Mesenchymal stem cell (in vitro differentiated cells and primary cell): ENCODE measurements at regions not wholly inside any gene's neighbourhood (a gene's known extent, or its start where the extent isn't known, plus 50 kb on each side); places are given as distances from the start of the nearest gene placed in this dataset.

Experiments used
- DNase-seq: peaks from one replicate; pipeline ENCODE4 v3.0.0-alpha.2; 2013
- H2AFZ ChIP-seq: one replicate; pipeline ENCODE4 v1.6.1; 2013; ENCODE audit warnings: low read depth, mild to moderate bottlenecking, control low read depth, inconsistent platforms, low read length, moderate library complexity
- H2AK5ac ChIP-seq: 2 replicates; pipeline ENCODE4 v1.6.1; 2013; ENCODE audit warnings: low read length, moderate library complexity, mild to moderate bottlenecking, inconsistent platforms; ENCODE audit not compliant: severe bottlenecking
- H2BK120ac ChIP-seq: one replicate; pipeline ENCODE4 v1.6.1; 2013; ENCODE audit warnings: low read depth, mild to moderate bottlenecking, inconsistent platforms, low read length, moderate library complexity
- H2BK12ac ChIP-seq, 2 experiments: one replicate each; pipeline ENCODE4 v1.6.1; 2013; ENCODE audit warnings: inconsistent platforms in 2 of 2, low read length in 2 of 2, mild to moderate bottlenecking in 2 of 2, moderate library complexity in 2 of 2, control low read depth in 1 of 2
- H2BK15ac ChIP-seq: one replicate; pipeline ENCODE4 v1.6.1; 2013; ENCODE audit warnings: mild to moderate bottlenecking, low read depth, inconsistent platforms; ENCODE audit not compliant: poor library complexity, severe bottlenecking
- H2BK5ac ChIP-seq: 2 replicates; pipeline ENCODE4 v1.6.1; 2013; ENCODE audit warnings: low read depth, mild to moderate bottlenecking, low read length, control low read depth, inconsistent platforms; ENCODE audit not compliant: poor library complexity, severe bottlenecking
- H3K14ac ChIP-seq, 2 experiments: one replicate each; pipeline ENCODE4 v1.6.1; 2013; ENCODE audit warnings: inconsistent platforms in 2 of 2, low read length in 2 of 2, control low read depth in 1 of 2, mild to moderate bottlenecking in 1 of 2, moderate library complexity in 1 of 2
- H3K18ac ChIP-seq, 2 experiments: one replicate each; pipeline ENCODE4 v1.6.1; 2013; ENCODE audit warnings: inconsistent platforms in 2 of 2, low read length in 2 of 2, control low read depth in 1 of 2, low read depth in 1 of 2, mild to moderate bottlenecking in 1 of 2
- H3K23ac ChIP-seq, 2 experiments: one replicate each; pipeline ENCODE4 v1.6.1; 2013; ENCODE audit warnings: inconsistent platforms in 2 of 2, low read length in 2 of 2, mild to moderate bottlenecking in 2 of 2, moderate library complexity in 2 of 2, control low read depth in 1 of 2
- H3K27ac ChIP-seq: 2 replicates; pipeline ENCODE4 v1.5.1; 2013; ENCODE audit warnings: mild to moderate bottlenecking, moderate library complexity, low read length, control low read depth, inconsistent platforms; ENCODE audit not compliant: poor library complexity, severe bottlenecking
- H3K27me3 ChIP-seq, 2 experiments: 2 replicates each; pipeline versions ENCODE4 v1.6.1 to v1.7.0; 2013; ENCODE audit warnings: low read length in 2 of 2, mild to moderate bottlenecking in 2 of 2, moderate library complexity in 2 of 2, control low read depth in 1 of 2, inconsistent platforms in 1 of 2; ENCODE audit not compliant: control insufficient read depth in 1 of 2, insufficient read depth in 1 of 2
- H3K36me3 ChIP-seq, 2 experiments: 2 replicates each; pipeline versions ENCODE4 v1.6.1 to v1.7.0; 2013; ENCODE audit warnings: low read length in 2 of 2, control low read depth in 1 of 2, inconsistent platforms in 1 of 2, low read depth in 1 of 2, mild to moderate bottlenecking in 1 of 2; ENCODE audit not compliant: insufficient read depth in 2 of 2, control insufficient read depth in 1 of 2
- H3K4ac ChIP-seq, 2 experiments: one replicate each; pipeline ENCODE4 v1.6.1; 2013; ENCODE audit warnings: inconsistent platforms in 2 of 2, low read length in 2 of 2, mild to moderate bottlenecking in 2 of 2, moderate library complexity in 2 of 2, control low read depth in 1 of 2, low read depth in 1 of 2
- H3K4me1 ChIP-seq: 2 replicates; pipeline ENCODE4 v1.6.1; 2013; ENCODE audit warnings: low read depth, low read length, control low read depth; ENCODE audit not compliant: control insufficient read depth, insufficient read depth
- H3K4me2 ChIP-seq: 2 replicates; pipeline ENCODE4 v1.6.1; 2013; ENCODE audit warnings: low read length, mild to moderate bottlenecking, inconsistent platforms; ENCODE audit not compliant: poor library complexity, severe bottlenecking
- H3K4me3 ChIP-seq, 2 experiments: 2 replicates each; pipeline versions ENCODE4 v1.5.1 to v1.7.0; 2013; ENCODE audit warnings: low read length in 2 of 2, mild to moderate bottlenecking in 2 of 2, control low read depth in 1 of 2, low read depth in 1 of 2; ENCODE audit not compliant: insufficient read depth in 1 of 2
- H3K79me1 ChIP-seq: replicated peaks from 2 replicates; pipeline ENCODE4 v1.6.1; 2013; ENCODE audit warnings: mild to moderate bottlenecking, control low read depth, low read length, inconsistent platforms; ENCODE audit not compliant: poor library complexity, severe bottlenecking
- H3K9ac ChIP-seq: 2 replicates; pipeline ENCODE4 v1.7.0; 2013; ENCODE audit warnings: mild to moderate bottlenecking, low read length, moderate library complexity
- H3K9me3 ChIP-seq: 2 replicates; pipeline ENCODE4 v1.7.0; 2013; ENCODE audit warnings: mild to moderate bottlenecking, low read length; ENCODE audit not compliant: control insufficient read depth
- H4K8ac ChIP-seq: one replicate; pipeline ENCODE4 v1.6.1; 2013; ENCODE audit warnings: inconsistent platforms, mild to moderate bottlenecking, low read length, moderate library complexity
- H4K91ac ChIP-seq: one replicate; pipeline ENCODE4 v1.6.1; 2013; ENCODE audit warnings: mild to moderate bottlenecking, low read length, inconsistent platforms
- WGBS: methylation state at CpG from one replicate; pipeline ENCODE4 v1.1.7; 2013; ENCODE audit warnings: mixed read lengths; 5-methylcytosine and 5-hydroxymethylcytosine counted together

DNA sequence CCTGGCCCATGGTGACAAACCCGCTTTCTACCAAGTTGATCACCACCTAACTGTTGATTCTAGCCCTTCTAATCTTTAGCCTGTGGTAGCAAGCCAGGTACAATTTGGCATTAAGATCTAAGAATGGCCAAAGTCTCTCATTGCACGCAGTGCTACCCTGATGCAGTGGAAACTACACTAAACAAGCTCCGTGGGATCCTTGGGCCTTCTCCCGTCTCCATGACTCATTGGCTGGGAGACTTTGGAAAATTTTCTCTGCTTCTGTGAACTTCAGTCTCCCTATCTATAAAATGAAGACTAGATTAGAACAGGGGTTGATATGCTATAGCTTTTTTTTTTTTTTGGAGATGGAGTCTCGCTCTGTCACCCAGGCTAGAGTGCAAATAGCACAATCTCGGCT is 223.0 kb downstream of the TSHZ3 start:
- no peak overlapping the region for H2BK15ac ChIP-seq
- 92% methylated on average over 6 of the region's 6 CpGs for WGBS
- H3K27ac ChIP-seq, result peak overlapping the region; percentile 100
- no peak overlapping the region for H3K4me3 ChIP-seq
- peak overlapping the region; percentile 11 for H2BK120ac ChIP-seq
- H2AFZ ChIP-seq, result no peak overlapping the region
- H2BK12ac ChIP-seq, result peak overlapping the region in 1 of 2 experiments; percentile 88
- peak overlapping the region in 1 of 2 experiments; percentile 52 for H3K4ac ChIP-seq
- peak overlapping the region; percentile 93 for H2BK5ac ChIP-seq
- H3K36me3 ChIP-seq, result peaks cover 0 to 44% of the 10 kb centered on the region in 2 experiments
- peaks cover 9% of the 10 kb centered on the region for H3K79me1 ChIP-seq
- peak; percentile 43 for DNase-seq
- peaks cover 20% of the 10 kb centered on the region for H3K4me1 ChIP-seq
- no peak overlapping the region for H4K8ac ChIP-seq
- H3K14ac ChIP-seq, result no peak overlapping the region
- H3K23ac ChIP-seq, result no peak overlapping the region
- H3K4me2 ChIP-seq, result no peak overlapping the region
- no peaks in the 10 kb centered on the region for H3K27me3 ChIP-seq
- no peak overlapping the region for H3K9ac ChIP-seq
- peak overlapping the region; percentile 91 for H2AK5ac ChIP-seq
- peaks cover 3% of the 10 kb centered on the region for H3K9me3 ChIP-seq
- peak overlapping the region; percentile 52 to 79 for H3K18ac ChIP-seq
- peak overlapping the region; percentile 52 for H4K91ac ChIP-seq

DNA sequence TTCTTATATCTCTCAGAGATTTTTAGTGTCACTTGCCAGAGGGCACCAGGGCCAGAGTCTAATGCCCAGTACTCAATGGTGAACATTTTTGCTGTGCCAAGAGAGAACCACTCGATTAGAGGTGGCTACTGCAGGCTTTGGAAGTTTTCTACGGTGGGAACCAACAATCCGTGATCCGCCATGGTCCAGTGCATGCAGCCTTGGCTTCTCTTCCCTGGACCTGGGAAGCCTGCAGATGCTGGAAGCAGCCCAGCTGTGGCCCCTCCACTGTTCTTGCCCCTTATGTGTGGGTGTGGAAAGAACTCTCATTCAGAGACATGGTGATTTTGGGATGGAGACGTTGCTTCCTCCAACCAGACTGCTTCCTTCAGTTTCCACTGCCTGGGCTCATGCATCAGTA is 224.2 kb downstream of the TSHZ3 start:
- no peak overlapping the region for H3K18ac ChIP-seq
- H3K4me3 ChIP-seq, result no peak overlapping the region
- H3K4me1 ChIP-seq, result peaks cover 22% of the 10 kb centered on the region
- H2BK5ac ChIP-seq, result peak overlapping the region; percentile 15
- H3K14ac ChIP-seq, result no peak overlapping the region
- peak overlapping the region; percentile 94 for H2AK5ac ChIP-seq
- no peak overlapping the region for H2BK120ac ChIP-seq
- H3K36me3 ChIP-seq, result peaks cover 0 to 46% of the 10 kb centered on the region in 2 experiments
- H3K79me1 ChIP-seq, result peaks cover 8% of the 10 kb centered on the region
- no peak overlapping the region for H3K4ac ChIP-seq
- H3K9me3 ChIP-seq, result peaks cover 3% of the 10 kb centered on the region
- no peak overlapping the region for H2AFZ ChIP-seq
- DNase-seq, result no peak
- H3K27ac ChIP-seq, result peak overlapping the region; percentile 15
- H2BK15ac ChIP-seq, result no peak overlapping the region
- H4K91ac ChIP-seq, result no peak overlapping the region
- 100% methylated on average over 5 of the region's 5 CpGs for WGBS
- peak overlapping the region in 1 of 2 experiments; percentile 66 for H2BK12ac ChIP-seq
- no peak overlapping the region for H3K9ac ChIP-seq
- no peak overlapping the region for H3K4me2 ChIP-seq
- H3K27me3 ChIP-seq, result no peaks in the 10 kb centered on the region
- H4K8ac ChIP-seq, result no peak overlapping the region
- no peak overlapping the region for H3K23ac ChIP-seq

DNA sequence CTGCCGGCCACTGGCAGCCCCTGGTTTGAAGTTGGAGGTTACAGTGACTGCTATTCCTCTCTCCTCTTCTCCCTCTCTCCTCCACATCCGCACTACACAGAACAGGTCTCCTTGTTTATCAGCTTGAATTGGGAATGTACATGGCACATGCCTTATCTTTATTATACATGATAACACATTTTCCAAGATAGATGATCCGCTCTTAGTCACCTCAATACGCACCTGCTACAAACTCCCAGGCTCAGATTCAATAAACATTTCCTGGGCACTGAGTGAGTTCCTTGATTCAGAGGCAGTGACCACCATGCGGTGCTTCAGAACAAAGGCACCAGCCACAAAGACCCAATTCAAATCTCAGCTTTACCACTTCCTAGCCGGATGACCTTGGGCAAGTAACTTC is 227.7 kb downstream of the TSHZ3 start:
- Histone ChIP-seq H2AK5ac (peak overlapping the region; percentile 11), H3K9ac (no peak overlapping the region), H2BK12ac (peak overlapping the region in 1 of 2 experiments; percentile 41), H3K4me3 (no peak overlapping the region), H2BK5ac (no peak overlapping the region), H3K27ac (no peak overlapping the region), H3K4me2 (no peak overlapping the region), H3K14ac (no peak overlapping the region), H4K8ac (no peak overlapping the region), H2AFZ (no peak overlapping the region), H3K4ac (peak overlapping the region in 1 of 2 experiments; percentile 30), H3K23ac (no peak overlapping the region), H4K91ac (no peak overlapping the region), H2BK15ac (no peak overlapping the region), H3K4me1 (peaks cover 15% of the 10 kb centered on the region), H2BK120ac (no peak overlapping the region), H3K27me3 (no peaks in the 10 kb centered on the region), H3K36me3 (peaks cover 0 to 34% of the 10 kb centered on the region in 2 experiments), H3K9me3 (no peaks in the 10 kb centered on the region), H3K18ac (peak overlapping the region in 1 of 2 experiments; percentile 25), H3K79me1 (no peaks in the 10 kb centered on the region)
- 95% methylated on average over 5 of the region's 6 CpGs for WGBS
- no peak for DNase-seq

DNA sequence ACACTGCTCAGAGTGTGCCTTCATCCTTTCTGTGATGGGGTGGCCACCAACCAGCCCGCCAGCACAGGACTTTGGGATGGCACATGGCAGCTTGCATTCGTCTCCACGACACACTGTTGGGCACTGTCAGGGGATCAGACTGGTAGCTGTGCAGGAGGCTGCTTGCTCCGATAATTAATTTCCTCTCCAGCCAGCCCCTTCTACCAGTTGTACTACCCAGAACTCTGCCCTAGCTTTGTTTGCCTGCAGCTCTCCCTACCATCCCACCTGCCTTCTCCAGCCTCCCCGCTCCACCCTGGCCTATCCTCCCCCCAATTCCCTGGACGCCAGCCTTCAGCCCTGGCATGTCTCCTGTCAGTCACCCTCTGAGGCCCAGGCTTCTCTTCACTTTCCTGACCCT is 228.3 kb downstream of the TSHZ3 start:
- Histone ChIP-seq H3K18ac (peak overlapping the region; percentile 25 to 33), H3K79me1 (no peaks in the 10 kb centered on the region), H3K4me2 (no peak overlapping the region), H3K4me1 (peaks cover 11% of the 10 kb centered on the region), H3K14ac (no peak overlapping the region), H3K9me3 (no peaks in the 10 kb centered on the region), H3K4me3 (no peak overlapping the region), H2BK120ac (no peak overlapping the region), H3K23ac (no peak overlapping the region), H2AK5ac (peak overlapping the region; percentile 11), H2AFZ (no peak overlapping the region), H3K36me3 (peaks cover 0 to 34% of the 10 kb centered on the region in 2 experiments), H2BK12ac (peak overlapping the region; percentile 9 to 70), H2BK5ac (peak overlapping the region; percentile 1), H3K27ac (no peak overlapping the region), H2BK15ac (no peak overlapping the region), H4K91ac (peak overlapping the region; percentile 70), H3K4ac (peak overlapping the region in 1 of 2 experiments; percentile 9), H3K9ac (no peak overlapping the region), H3K27me3 (no peaks in the 10 kb centered on the region), H4K8ac (peak overlapping the region; percentile 48)
- DNase-seq, result no peak
- WGBS, result 93% methylated on average over 6 of the region's 6 CpGs
